ENCODE measurements at regions not wholly inside any gene's neighbourhood (a gene's known extent, or its start where the extent isn't known, plus 50 kb on each side); places are given as distances from the start of the nearest gene placed in this dataset.

GRCh38 chr11:40062616-40063015 lies 1396.8 kb downstream of the LRRC4C start:
- Histone ChIP-seq H3K27ac (no peak overlapping the region), H3K27me3 (no peaks in the 10 kb centered on the region), H3K9me3 (replicated peaks in 1 of 11) (no peaks in the 10 kb centered on the region), H3K4me2 (no peak overlapping the region), H4K20me1 (no peaks in the 10 kb centered on the region), H3K36me3 (no peaks in the 10 kb centered on the region), H3K9ac (no peak overlapping the region), H3K4me1 (no peaks in the 10 kb centered on the region), H3K4me3 (no peak overlapping the region)
- TF ChIP-seq Cebpa-rat (IDR thresholded peaks at IDR 0.05): no peak

GRCh38 chr11:40061221-40061620 lies 1398.2 kb downstream of the LRRC4C start:
- Histone ChIP-seq H3K27me3 (no peaks in the 10 kb centered on the region), H4K20me1 (no peaks in the 10 kb centered on the region), H3K27ac (no peak overlapping the region)

GRCh38 chr11:40054631-40055030 lies 1404.8 kb downstream of the LRRC4C start:
- no peak for TF ChIP-seq Cebpa-rat (IDR thresholded peaks at IDR 0.05)
- H3K9me3 ChIP-seq (replicated peaks in 1 of 11): no peaks in the 10 kb centered on the region

More at GRCh38 chr11:40061221-40061620, 1398.2 kb downstream of the LRRC4C start:
- Histone ChIP-seq H3K9ac (no peak overlapping the region), H3K9me3 (replicated peaks in 1 of 11) (no peaks in the 10 kb centered on the region), H3K4me2 (no peak overlapping the region), H3K4me1 (no peaks in the 10 kb centered on the region; a peak in 1 of 20 replicates), H3K36me3 (no peaks in the 10 kb centered on the region), H3K4me3 (no peak overlapping the region)
- no peak for TF ChIP-seq Cebpa-rat (IDR thresholded peaks at IDR 0.05)

GRCh38 chr11:40045312-40045711 lies 1414.1 kb downstream of the LRRC4C start:
- no peak overlapping the region for H3K9ac ChIP-seq
- no peak overlapping the region for H3K4me2 ChIP-seq
- H3K4me1 ChIP-seq: no peaks in the 10 kb centered on the region
- H3K27ac ChIP-seq: no peak overlapping the region
- no peak for TF ChIP-seq Cebpa-rat (IDR thresholded peaks at IDR 0.05)
- no peaks in the 10 kb centered on the region for H4K20me1 ChIP-seq
- no peaks in the 10 kb centered on the region for H3K27me3 ChIP-seq
- H3K4me3 ChIP-seq: no peak overlapping the region
- H3K36me3 ChIP-seq: no peaks in the 10 kb centered on the region
- H3K9me3 ChIP-seq (replicated peaks in 1 of 11): peaks cover 0 to 8% (median 0%) of the 10 kb centered on the region in 11 experiments; a peak in 2 of 22 replicates

More at GRCh38 chr11:40054631-40055030, 1404.8 kb downstream of the LRRC4C start:
- Histone ChIP-seq H3K4me2 (no peak overlapping the region), H4K20me1 (no peaks in the 10 kb centered on the region), H3K4me3 (no peak overlapping the region), H3K27me3 (no peaks in the 10 kb centered on the region), H3K4me1 (no peaks in the 10 kb centered on the region; a peak in 1 of 20 replicates), H3K9ac (no peak overlapping the region), H3K27ac (no peak overlapping the region), H3K36me3 (no peaks in the 10 kb centered on the region)

GRCh38 chr11:40037005-40037404 lies 1422.4 kb downstream of the LRRC4C start:
- no peaks in the 10 kb centered on the region for H3K36me3 ChIP-seq
- no peak overlapping the region for H3K9ac ChIP-seq
- no peaks in the 10 kb centered on the region for H4K20me1 ChIP-seq
- TF ChIP-seq Cebpa-rat (IDR thresholded peaks at IDR 0.05): no peak
- peaks cover 0 to 7% (median 0%) of the 10 kb centered on the region in 10 experiments; a peak in 1 of 20 replicates for H3K4me1 ChIP-seq
- H3K27ac ChIP-seq: no peak overlapping the region
- no peak overlapping the region for H3K4me2 ChIP-seq
- H3K4me3 ChIP-seq: no peak overlapping the region
- H3K27me3 ChIP-seq: no peaks in the 10 kb centered on the region
- no peaks in the 10 kb centered on the region for H3K9me3 ChIP-seq (replicated peaks in 1 of 11)

- Histone ChIP-seq H3K27me3 (no peaks in the 10 kb centered on the region), H3K9me3 (replicated peaks in 1 of 11) (no peaks in the 10 kb centered on the region), H3K27ac (no peak overlapping the region), H3K4me3 (no peak overlapping the region), H3K4me2 (peak overlapping the region in 1 of 11 experiments; percentile 24; a peak in 1 of 22 replicates), H3K4me1 (peaks cover 0 to 7% (median 0%) of the 10 kb centered on the region in 10 experiments; a peak in 1 of 20 replicates), H4K20me1 (no peaks in the 10 kb centered on the region), H3K36me3 (no peaks in the 10 kb centered on the region), H3K9ac (no peak overlapping the region)
- TF ChIP-seq Cebpa-rat (IDR thresholded peaks at IDR 0.05): no peak
Observed at GRCh38 chr11:40032331-40032730, 1427.1 kb downstream of the LRRC4C start.

GRCh38 chr11:40030867-40031266 lies 1428.6 kb downstream of the LRRC4C start:
- Histone ChIP-seq H4K20me1 (no peaks in the 10 kb centered on the region), H3K36me3 (no peaks in the 10 kb centered on the region), H3K4me1 (peaks cover 0 to 7% (median 0%) of the 10 kb centered on the region in 10 experiments; a peak in 1 of 20 replicates), H3K9me3 (replicated peaks in 1 of 11) (no peaks in the 10 kb centered on the region), H3K4me3 (no peak overlapping the region), H3K27me3 (no peaks in the 10 kb centered on the region), H3K9ac (no peak overlapping the region), H3K27ac (no peak overlapping the region), H3K4me2 (no peak overlapping the region)
- TF ChIP-seq Cebpa-rat (IDR thresholded peaks at IDR 0.05): no peak

GRCh38 chr11:40029391-40029790 lies 1430.1 kb downstream of the LRRC4C start:
- no peak overlapping the region for H3K27ac ChIP-seq
- no peaks in the 10 kb centered on the region for H3K27me3 ChIP-seq
- H3K4me1 ChIP-seq: peaks cover 0 to 7% (median 0%) of the 10 kb centered on the region in 10 experiments; a peak in 1 of 20 replicates
- no peak for TF ChIP-seq Cebpa-rat (IDR thresholded peaks at IDR 0.05)
- no peaks in the 10 kb centered on the region for H4K20me1 ChIP-seq
- H3K4me2 ChIP-seq: no peak overlapping the region
- no peak overlapping the region for H3K4me3 ChIP-seq
- no peak overlapping the region for H3K9ac ChIP-seq
- H3K36me3 ChIP-seq: no peaks in the 10 kb centered on the region
- no peaks in the 10 kb centered on the region for H3K9me3 ChIP-seq (replicated peaks in 1 of 11)

GRCh38 chr11:40027720-40028119 lies 1431.7 kb downstream of the LRRC4C start:
- peaks cover 0 to 6% (median 0%) of the 10 kb centered on the region in 10 experiments; a peak in 1 of 20 replicates for H3K4me1 ChIP-seq
- TF ChIP-seq Cebpa-rat (IDR thresholded peaks at IDR 0.05): no peak

GRCh38 chr11:40023724-40024123 lies 1435.7 kb downstream of the LRRC4C start:
- no peaks in the 10 kb centered on the region for H3K9me3 ChIP-seq (replicated peaks in 1 of 11)
- no peak overlapping the region for H3K4me3 ChIP-seq
- no peaks in the 10 kb centered on the region for H3K36me3 ChIP-seq
- no peak overlapping the region for H3K4me2 ChIP-seq
- TF ChIP-seq Cebpa-rat (IDR thresholded peaks at IDR 0.05): no peak
- H3K4me1 ChIP-seq: no peaks in the 10 kb centered on the region
- no peak overlapping the region for H3K27ac ChIP-seq
- H3K9ac ChIP-seq: no peak overlapping the region
- no peaks in the 10 kb centered on the region for H4K20me1 ChIP-seq
- H3K27me3 ChIP-seq: no peaks in the 10 kb centered on the region

More at GRCh38 chr11:40027720-40028119, 1431.7 kb downstream of the LRRC4C start:
- no peak overlapping the region for H3K4me2 ChIP-seq
- H4K20me1 ChIP-seq: no peaks in the 10 kb centered on the region
- H3K27me3 ChIP-seq: no peaks in the 10 kb centered on the region
- no peaks in the 10 kb centered on the region for H3K36me3 ChIP-seq
- no peak overlapping the region for H3K4me3 ChIP-seq
- H3K27ac ChIP-seq: no peak overlapping the region
- no peak overlapping the region for H3K9ac ChIP-seq
- no peaks in the 10 kb centered on the region for H3K9me3 ChIP-seq (replicated peaks in 1 of 11)

Measured in BLaER1 treated with 17β-estradiol and CSF1 and Interleukin-3, amounts not matched to agents 10 nM and 100 nM (cell line).